ENCODE measurements at regions not wholly inside any gene's neighbourhood (a gene's known extent, or its start where the extent isn't known, plus 50 kb on each side); places are given as distances from the start of the nearest gene placed in this dataset.

GRCh38 chr7:1329261-1329660, 96.6 kb downstream of the UNCX start:
- no peak for DNase-seq
- no peaks in the 10 kb centered on the region for H3K27me3 ChIP-seq (replicated peaks; ENCODE audit: control insufficient read depth, insufficient read depth, low read length, poor library complexity, severe bottlenecking)
- no peak overlapping the region for H3K4me3 ChIP-seq (ENCODE audit: insufficient read depth, low read depth, low read length, poor library complexity, severe bottlenecking)
- no peaks in the 10 kb centered on the region for H3K36me3 ChIP-seq (ENCODE audit: control insufficient read depth, insufficient read depth, low read length)
- H3K4me1 ChIP-seq (ENCODE audit: control insufficient read depth, insufficient read depth, low read length, poor library complexity, severe bottlenecking) = no peaks in the 10 kb centered on the region
- no peak overlapping the region for H3K27ac ChIP-seq (ENCODE audit: insufficient read depth, low read length, poor library complexity, severe bottlenecking)
- H3K9me3 ChIP-seq (ENCODE audit: control insufficient read depth, low read length) = no peaks in the 10 kb centered on the region

- Histone ChIP-seq H3K27me3 (replicated peaks; ENCODE audit: control insufficient read depth, insufficient read depth, low read length, poor library complexity, severe bottlenecking) (no peaks in the 10 kb centered on the region), H3K4me1 (ENCODE audit: control insufficient read depth, insufficient read depth, low read length, poor library complexity, severe bottlenecking) (no peaks in the 10 kb centered on the region), H3K27ac (ENCODE audit: insufficient read depth, low read length, poor library complexity, severe bottlenecking) (no peak overlapping the region), H3K4me3 (ENCODE audit: insufficient read depth, low read depth, low read length, poor library complexity, severe bottlenecking) (no peak overlapping the region), H3K9me3 (ENCODE audit: control insufficient read depth, low read length) (no peaks in the 10 kb centered on the region), H3K36me3 (ENCODE audit: control insufficient read depth, insufficient read depth, low read length) (no peaks in the 10 kb centered on the region)
- no peak for DNase-seq
These were observed 97.5 kb downstream of the UNCX start for GRCh38 chr7:1329966-1330800.

DNA sequence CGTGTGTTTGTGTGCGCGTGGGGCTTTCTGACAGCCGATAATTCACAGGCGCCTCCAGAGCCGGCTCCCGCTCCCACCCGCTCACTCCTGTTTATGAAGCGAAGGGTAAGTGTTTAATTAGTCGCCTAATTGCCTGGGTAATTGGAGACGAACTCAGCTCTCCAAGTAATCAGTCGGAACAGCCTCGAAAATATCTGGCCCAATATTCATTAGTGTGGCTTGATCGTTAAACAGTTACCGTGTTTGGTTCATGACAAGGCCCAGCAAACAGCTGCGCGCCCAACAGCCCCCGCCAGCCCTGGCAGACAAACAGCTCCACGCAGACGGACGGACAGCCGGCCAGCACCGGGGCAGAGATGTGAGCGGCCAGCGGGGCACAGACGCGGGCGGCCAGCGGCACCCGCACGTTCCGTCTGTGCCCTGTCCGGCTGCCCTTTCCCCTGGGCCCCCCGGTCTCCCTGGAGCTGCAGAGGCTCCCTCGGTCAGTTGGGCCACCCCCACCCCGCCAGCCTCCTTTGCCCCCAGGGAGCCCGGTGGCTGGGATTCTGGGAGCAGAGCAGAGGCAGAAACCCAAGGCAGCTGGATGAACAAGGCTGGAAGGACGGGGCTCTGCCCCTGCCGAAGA, 98.2 kb downstream of the UNCX start:
- Histone ChIP-seq H3K27ac (ENCODE audit: insufficient read depth, low read length, poor library complexity, severe bottlenecking) (no peak overlapping the region), H3K4me3 (ENCODE audit: insufficient read depth, low read depth, low read length, poor library complexity, severe bottlenecking) (no peak overlapping the region), H3K9me3 (ENCODE audit: control insufficient read depth, low read length) (no peaks in the 10 kb centered on the region), H3K36me3 (ENCODE audit: control insufficient read depth, insufficient read depth, low read length) (no peaks in the 10 kb centered on the region), H3K4me1 (ENCODE audit: control insufficient read depth, insufficient read depth, low read length, poor library complexity, severe bottlenecking) (no peaks in the 10 kb centered on the region), H3K27me3 (replicated peaks; ENCODE audit: control insufficient read depth, insufficient read depth, low read length, poor library complexity, severe bottlenecking) (no peaks in the 10 kb centered on the region)
- DNase-seq = no peak

- Histone ChIP-seq H3K27me3 (replicated peaks; ENCODE audit: control insufficient read depth, insufficient read depth, low read length, poor library complexity, severe bottlenecking) (no peaks in the 10 kb centered on the region), H3K9me3 (ENCODE audit: control insufficient read depth, low read length) (no peaks in the 10 kb centered on the region), H3K27ac (ENCODE audit: insufficient read depth, low read length, poor library complexity, severe bottlenecking) (no peak overlapping the region), H3K4me1 (ENCODE audit: control insufficient read depth, insufficient read depth, low read length, poor library complexity, severe bottlenecking) (no peaks in the 10 kb centered on the region), H3K36me3 (ENCODE audit: control insufficient read depth, insufficient read depth, low read length) (no peaks in the 10 kb centered on the region), H3K4me3 (ENCODE audit: insufficient read depth, low read depth, low read length, poor library complexity, severe bottlenecking) (no peak overlapping the region)
- DNase-seq = no peak
These were observed 99.1 kb downstream of the UNCX start for GRCh38 chr7:1331561-1332467.

DNA sequence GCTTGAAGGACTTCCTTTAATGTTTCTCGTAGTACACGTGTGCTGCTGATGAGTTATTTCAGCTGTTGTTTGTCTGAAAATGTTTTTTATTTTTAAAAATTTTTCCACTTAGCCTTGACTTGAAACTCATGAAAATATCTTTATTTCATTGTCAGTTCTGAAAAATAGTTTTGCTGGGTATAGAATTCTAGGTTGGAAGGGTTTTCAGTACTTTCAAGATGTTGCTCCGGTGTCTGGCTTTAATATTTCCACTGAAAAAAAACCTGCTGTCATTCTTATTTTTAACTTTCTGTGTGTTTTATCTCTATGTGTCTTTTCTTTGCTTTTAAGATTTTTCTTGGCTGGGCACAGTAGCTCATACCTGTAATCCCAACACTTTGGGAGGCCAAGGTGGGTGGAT, 103.8 kb downstream of the UNCX start:
- no peak for DNase-seq
- H3K9me3 ChIP-seq (ENCODE audit: control insufficient read depth, low read length) = no peaks in the 10 kb centered on the region
- H3K4me1 ChIP-seq (ENCODE audit: control insufficient read depth, insufficient read depth, low read length, poor library complexity, severe bottlenecking) = no peaks in the 10 kb centered on the region
- H3K27me3 ChIP-seq (replicated peaks; ENCODE audit: control insufficient read depth, insufficient read depth, low read length, poor library complexity, severe bottlenecking) = no peaks in the 10 kb centered on the region
- H3K27ac ChIP-seq (ENCODE audit: insufficient read depth, low read length, poor library complexity, severe bottlenecking) = no peak overlapping the region
- H3K4me3 ChIP-seq (ENCODE audit: insufficient read depth, low read depth, low read length, poor library complexity, severe bottlenecking) = no peak overlapping the region
- H3K36me3 ChIP-seq (ENCODE audit: control insufficient read depth, insufficient read depth, low read length) = no peaks in the 10 kb centered on the region

- Histone ChIP-seq H3K27me3 (replicated peaks; ENCODE audit: control insufficient read depth, insufficient read depth, low read length, poor library complexity, severe bottlenecking) (no peaks in the 10 kb centered on the region), H3K9me3 (ENCODE audit: control insufficient read depth, low read length) (no peaks in the 10 kb centered on the region), H3K27ac (ENCODE audit: insufficient read depth, low read length, poor library complexity, severe bottlenecking) (no peak overlapping the region), H3K4me1 (ENCODE audit: control insufficient read depth, insufficient read depth, low read length, poor library complexity, severe bottlenecking) (no peaks in the 10 kb centered on the region), H3K36me3 (ENCODE audit: control insufficient read depth, insufficient read depth, low read length) (no peaks in the 10 kb centered on the region), H3K4me3 (ENCODE audit: insufficient read depth, low read depth, low read length, poor library complexity, severe bottlenecking) (no peak overlapping the region)
- no peak for DNase-seq
These were observed 106.9 kb downstream of the UNCX start for GRCh38 chr7:1339611-1340010.

GRCh38 chr7:1340031-1340430, 107.4 kb downstream of the UNCX start:
- Histone ChIP-seq H3K4me3 (ENCODE audit: insufficient read depth, low read depth, low read length, poor library complexity, severe bottlenecking) (no peak overlapping the region), H3K36me3 (ENCODE audit: control insufficient read depth, insufficient read depth, low read length) (no peaks in the 10 kb centered on the region), H3K27me3 (replicated peaks; ENCODE audit: control insufficient read depth, insufficient read depth, low read length, poor library complexity, severe bottlenecking) (no peaks in the 10 kb centered on the region), H3K4me1 (ENCODE audit: control insufficient read depth, insufficient read depth, low read length, poor library complexity, severe bottlenecking) (no peaks in the 10 kb centered on the region), H3K27ac (ENCODE audit: insufficient read depth, low read length, poor library complexity, severe bottlenecking) (no peak overlapping the region), H3K9me3 (ENCODE audit: control insufficient read depth, low read length) (no peaks in the 10 kb centered on the region)
- no peak for DNase-seq

GRCh38 chr7:1340461-1341360, 108.0 kb downstream of the UNCX start:
- Histone ChIP-seq H3K9me3 (ENCODE audit: control insufficient read depth, low read length) (no peaks in the 10 kb centered on the region), H3K27me3 (replicated peaks; ENCODE audit: control insufficient read depth, insufficient read depth, low read length, poor library complexity, severe bottlenecking) (no peaks in the 10 kb centered on the region), H3K4me3 (ENCODE audit: insufficient read depth, low read depth, low read length, poor library complexity, severe bottlenecking) (no peak overlapping the region), H3K36me3 (ENCODE audit: control insufficient read depth, insufficient read depth, low read length) (no peaks in the 10 kb centered on the region), H3K4me1 (ENCODE audit: control insufficient read depth, insufficient read depth, low read length, poor library complexity, severe bottlenecking) (no peaks in the 10 kb centered on the region), H3K27ac (ENCODE audit: insufficient read depth, low read length, poor library complexity, severe bottlenecking) (no peak overlapping the region)
- no peak for DNase-seq

GRCh38 chr7:1341361-1342089, 108.9 kb downstream of the UNCX start:
- H3K4me1 ChIP-seq (ENCODE audit: control insufficient read depth, insufficient read depth, low read length, poor library complexity, severe bottlenecking) = no peaks in the 10 kb centered on the region
- no peaks in the 10 kb centered on the region for H3K9me3 ChIP-seq (ENCODE audit: control insufficient read depth, low read length)
- no peak overlapping the region for H3K4me3 ChIP-seq (ENCODE audit: insufficient read depth, low read depth, low read length, poor library complexity, severe bottlenecking)
- no peaks in the 10 kb centered on the region for H3K36me3 ChIP-seq (ENCODE audit: control insufficient read depth, insufficient read depth, low read length)
- DNase-seq = no peak
- H3K27ac ChIP-seq (ENCODE audit: insufficient read depth, low read length, poor library complexity, severe bottlenecking) = no peak overlapping the region
- H3K27me3 ChIP-seq (replicated peaks; ENCODE audit: control insufficient read depth, insufficient read depth, low read length, poor library complexity, severe bottlenecking) = no peaks in the 10 kb centered on the region
